Suprapubic skin (tissue), 4 donors: ENCODE measurements at regions not wholly inside any gene's neighbourhood (a gene's known extent, or its start where the extent isn't known, plus 50 kb on each side); places are given as distances from the start of the nearest gene placed in this dataset.

Experiments
- EP300 ChIP-seq: sonication (generic); formaldehyde crosslinking; IDR thresholded peaks from one replicate; pipeline ENCODE4 v1.6.1; 2017; ENCODE audit warnings: antibody characterized with exemption
- POLR2A ChIP-seq, 2 donors: fragments of 450-650 bp; IDR thresholded peaks; one replicate each; pipeline ENCODE4 v1.6.1; 2017; ENCODE audit warnings: antibody characterized with exemption in 2 of 2, mild to moderate bottlenecking in 2 of 2, moderate library complexity in 2 of 2
- POLR2AphosphoS5 ChIP-seq, 3 donors: sonication (generic); formaldehyde crosslinking; IDR thresholded peaks; one replicate each; pipeline ENCODE4 v1.6.1; 2017; ENCODE audit warnings: antibody characterized with exemption in 3 of 3
- TF ChIP-seq, protein P1 (sequence below), 2 donors: fragments of 200-600 bp in 1 of 2; fragments of 450-650 bp in 1 of 2; sonication (generic) in 1 of 2; IDR thresholded peaks; one replicate each; pipeline ENCODE4 v1.5.1; 2016 to 2019; ENCODE audit warnings: antibody characterized with exemption in 2 of 2, mild to moderate bottlenecking in 1 of 2, moderate library complexity in 1 of 2

DNA sequence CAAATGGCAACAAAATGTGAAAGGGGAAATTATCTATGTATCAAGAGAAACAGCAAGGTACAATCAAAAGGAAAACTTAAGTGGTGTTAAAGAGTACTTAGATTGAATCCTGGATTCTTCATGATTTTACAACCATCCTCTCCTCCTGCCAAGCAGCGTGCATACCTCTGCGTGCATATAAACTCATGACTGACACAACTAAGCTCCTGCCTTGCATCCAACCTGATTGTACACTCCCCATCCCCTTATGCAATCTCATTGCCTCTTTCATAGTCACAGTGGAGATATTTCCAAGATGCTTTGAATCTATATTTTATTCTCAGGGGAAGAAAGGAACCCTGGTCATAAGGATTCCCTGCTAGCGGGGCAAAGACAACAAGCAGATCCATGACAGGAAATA lies 499.9 kb downstream of the KCTD12 start:
- TF ChIP-seq POLR2A (IDR thresholded peaks at IDR 0.05) (no peak), EP300 (no peak), POLR2AphosphoS5 (IDR thresholded peaks at IDR 0.05) (no peak)
- TF ChIP-seq, protein P1, sequence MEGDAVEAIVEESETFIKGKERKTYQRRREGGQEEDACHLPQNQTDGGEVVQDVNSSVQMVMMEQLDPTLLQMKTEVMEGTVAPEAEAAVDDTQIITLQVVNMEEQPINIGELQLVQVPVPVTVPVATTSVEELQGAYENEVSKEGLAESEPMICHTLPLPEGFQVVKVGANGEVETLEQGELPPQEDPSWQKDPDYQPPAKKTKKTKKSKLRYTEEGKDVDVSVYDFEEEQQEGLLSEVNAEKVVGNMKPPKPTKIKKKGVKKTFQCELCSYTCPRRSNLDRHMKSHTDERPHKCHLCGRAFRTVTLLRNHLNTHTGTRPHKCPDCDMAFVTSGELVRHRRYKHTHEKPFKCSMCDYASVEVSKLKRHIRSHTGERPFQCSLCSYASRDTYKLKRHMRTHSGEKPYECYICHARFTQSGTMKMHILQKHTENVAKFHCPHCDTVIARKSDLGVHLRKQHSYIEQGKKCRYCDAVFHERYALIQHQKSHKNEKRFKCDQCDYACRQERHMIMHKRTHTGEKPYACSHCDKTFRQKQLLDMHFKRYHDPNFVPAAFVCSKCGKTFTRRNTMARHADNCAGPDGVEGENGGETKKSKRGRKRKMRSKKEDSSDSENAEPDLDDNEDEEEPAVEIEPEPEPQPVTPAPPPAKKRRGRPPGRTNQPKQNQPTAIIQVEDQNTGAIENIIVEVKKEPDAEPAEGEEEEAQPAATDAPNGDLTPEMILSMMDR (IDR thresholded peaks at IDR 0.05), result no peak
